Ascending aorta (tissue), 2 donors: ENCODE measurements at regions not wholly inside any gene's neighbourhood (a gene's known extent, or its start where the extent isn't known, plus 50 kb on each side); places are given as distances from the start of the nearest gene placed in this dataset.

Experiments used
- DNase-seq, 2 donors: peaks; one replicate each; pipeline ENCODE4 v3.0.0-alpha.2; 2019; ENCODE audit warnings: low spot score in 2 of 2
- H3K27ac ChIP-seq, 2 donors: fragments of 200-600 bp; sonication (generic); one replicate each; pipeline ENCODE4 v1.5.1; 2016 to 2017; ENCODE audit warnings: mild to moderate bottlenecking in 1 of 2
- H3K27me3 ChIP-seq: fragments of 200-600 bp; sonication (generic); one replicate; pipeline ENCODE4 v1.5.1; 2017
- H3K36me3 ChIP-seq, 2 donors: fragments of 200-600 bp; sonication (generic); one replicate each; pipeline ENCODE4 v1.5.1; 2016
- H3K4me1 ChIP-seq, 2 donors: fragments of 200-600 bp; sonication (generic); one replicate each; pipeline ENCODE4 v1.5.1; 2016 to 2017; ENCODE audit warnings: mild to moderate bottlenecking in 1 of 2
- H3K4me3 ChIP-seq, 2 donors: fragments of 200-600 bp; sonication (generic); one replicate each; pipeline ENCODE4 v1.5.1; 2016 to 2017; ENCODE audit warnings: mild to moderate bottlenecking in 1 of 2
- H3K9me3 ChIP-seq, 2 donors: fragments of 200-600 bp; sonication (generic); one replicate each; pipeline ENCODE4 v1.5.1; 2016
- intact Hi-C: fragments of 100-400 bp; cut with DNase I; formaldehyde crosslinking; loops from one replicate; pipeline ENCODE4 v1.15.1; 2023
- TF ChIP-seq, protein P1 (sequence below), 3 experiments: fragments of 200-600 bp in 2 of 3; fragments of 450-650 bp in 1 of 3; sonication (generic) in 2 of 3; IDR thresholded peaks; one replicate each; pipeline ENCODE4 v1.5.1; 2016 to 2019; ENCODE audit warnings: antibody characterized with exemption in 3 of 3, mild to moderate bottlenecking in 1 of 3, moderate library complexity in 1 of 3

DNA sequence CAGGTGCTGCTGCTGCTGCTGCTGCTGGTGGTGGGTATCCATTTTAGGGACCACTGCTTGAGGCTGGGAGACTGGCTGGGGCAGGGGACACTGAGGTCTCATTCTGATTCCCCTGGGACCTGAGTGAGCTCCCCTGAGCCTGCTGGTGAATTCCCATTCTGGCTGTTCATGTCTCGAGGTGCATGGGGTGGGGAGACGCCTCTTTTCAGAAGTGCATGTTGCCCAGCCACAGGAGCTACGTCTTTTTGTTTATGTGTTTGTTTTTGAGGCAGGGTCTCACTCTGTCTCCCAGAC lies 133.4 kb downstream of the RHOU start:
- no peak overlapping the region for H3K4me3 ChIP-seq

DNA sequence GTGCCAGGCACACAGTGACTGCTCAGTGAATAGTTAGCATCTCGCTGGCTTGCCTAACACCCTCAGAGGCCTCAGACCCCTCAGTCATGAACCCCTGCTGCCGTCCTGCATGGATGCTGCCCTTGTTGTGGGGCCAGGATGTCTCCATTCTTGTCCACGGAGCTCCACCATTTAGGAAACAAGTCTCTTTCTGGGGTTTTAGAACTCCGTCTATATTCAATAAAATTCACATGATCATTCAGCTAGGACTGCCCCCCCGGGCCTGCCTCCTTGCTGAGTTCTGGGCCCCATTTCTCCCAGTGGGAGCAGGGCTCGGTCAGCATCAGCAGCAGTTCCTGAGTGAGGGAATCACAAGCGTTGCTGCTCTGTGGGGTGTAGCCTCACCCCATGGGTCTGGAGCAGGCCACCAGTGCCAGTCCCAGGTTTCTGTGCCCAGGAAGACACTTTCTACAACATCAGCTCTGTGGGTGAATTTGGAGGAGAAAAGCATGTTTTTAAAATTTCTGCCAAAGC lies 134.1 kb downstream of the RHOU start:
- intact Hi-C loops, result no loop called here
- H3K36me3 ChIP-seq, result no peaks in the 10 kb centered on the region
- TF ChIP-seq, protein P1, sequence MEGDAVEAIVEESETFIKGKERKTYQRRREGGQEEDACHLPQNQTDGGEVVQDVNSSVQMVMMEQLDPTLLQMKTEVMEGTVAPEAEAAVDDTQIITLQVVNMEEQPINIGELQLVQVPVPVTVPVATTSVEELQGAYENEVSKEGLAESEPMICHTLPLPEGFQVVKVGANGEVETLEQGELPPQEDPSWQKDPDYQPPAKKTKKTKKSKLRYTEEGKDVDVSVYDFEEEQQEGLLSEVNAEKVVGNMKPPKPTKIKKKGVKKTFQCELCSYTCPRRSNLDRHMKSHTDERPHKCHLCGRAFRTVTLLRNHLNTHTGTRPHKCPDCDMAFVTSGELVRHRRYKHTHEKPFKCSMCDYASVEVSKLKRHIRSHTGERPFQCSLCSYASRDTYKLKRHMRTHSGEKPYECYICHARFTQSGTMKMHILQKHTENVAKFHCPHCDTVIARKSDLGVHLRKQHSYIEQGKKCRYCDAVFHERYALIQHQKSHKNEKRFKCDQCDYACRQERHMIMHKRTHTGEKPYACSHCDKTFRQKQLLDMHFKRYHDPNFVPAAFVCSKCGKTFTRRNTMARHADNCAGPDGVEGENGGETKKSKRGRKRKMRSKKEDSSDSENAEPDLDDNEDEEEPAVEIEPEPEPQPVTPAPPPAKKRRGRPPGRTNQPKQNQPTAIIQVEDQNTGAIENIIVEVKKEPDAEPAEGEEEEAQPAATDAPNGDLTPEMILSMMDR (IDR thresholded peaks at IDR 0.05), result no peak

More for the DNA sequence above, 133.4 kb downstream of the RHOU start:
- TF ChIP-seq, protein P1 (IDR thresholded peaks at IDR 0.05), result no peak
- H3K27me3 ChIP-seq, result no peaks in the 10 kb centered on the region
- no peak for DNase-seq
- no peaks in the 10 kb centered on the region for H3K9me3 ChIP-seq
- H3K36me3 ChIP-seq, result no peaks in the 10 kb centered on the region
- intact Hi-C loops, result no loop called here
- no peaks in the 10 kb centered on the region for H3K4me1 ChIP-seq
- H3K27ac ChIP-seq, result no peak overlapping the region

DNA sequence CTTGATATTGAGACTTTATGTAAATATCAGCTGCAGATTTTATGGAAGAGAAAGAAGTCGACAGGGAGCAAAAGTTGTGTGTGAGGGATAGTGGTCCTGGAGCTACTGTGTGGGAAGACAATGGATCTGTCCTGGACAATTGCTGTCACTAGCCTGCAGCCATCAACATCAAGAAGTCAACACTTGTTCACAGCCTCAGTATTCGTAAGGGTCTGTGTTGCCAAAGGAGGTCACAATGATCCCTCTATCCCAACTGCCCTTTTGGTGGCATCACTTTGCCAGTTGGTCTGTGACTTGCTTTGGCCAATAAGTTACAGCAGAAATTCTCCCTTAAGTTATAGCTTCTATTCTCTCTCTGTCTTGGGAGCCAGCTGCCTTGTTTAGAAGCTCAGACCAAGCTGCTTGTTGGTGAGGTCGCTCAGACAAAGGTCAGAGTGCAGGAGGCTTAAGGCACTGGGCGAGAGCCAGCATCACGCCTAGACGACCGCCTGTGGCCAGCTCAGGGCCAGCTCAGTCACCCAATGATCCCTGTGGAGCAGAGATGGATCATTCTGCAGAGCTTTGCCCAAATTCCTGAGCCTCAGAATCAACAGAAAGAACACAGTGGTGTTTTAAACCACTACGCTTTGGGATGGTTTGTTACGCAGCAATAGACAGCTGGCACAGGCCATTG lies 134.9 kb downstream of the RHOU start:
- H3K4me1 ChIP-seq, result no peaks in the 10 kb centered on the region
- no peaks in the 10 kb centered on the region for H3K9me3 ChIP-seq
- TF ChIP-seq, protein P1 (IDR thresholded peaks at IDR 0.05), result no peak
- no peaks in the 10 kb centered on the region for H3K27me3 ChIP-seq
- no peak overlapping the region for H3K4me3 ChIP-seq
- intact Hi-C loops, result no loop called here
- no peak for DNase-seq
- no peak overlapping the region for H3K27ac ChIP-seq
- no peaks in the 10 kb centered on the region for H3K36me3 ChIP-seq

More for the DNA sequence above, 134.1 kb downstream of the RHOU start:
- Histone ChIP-seq H3K4me1 (no peaks in the 10 kb centered on the region), H3K27me3 (no peaks in the 10 kb centered on the region), H3K27ac (no peak overlapping the region), H3K9me3 (no peaks in the 10 kb centered on the region), H3K4me3 (no peak overlapping the region)
- no peak for DNase-seq

DNA sequence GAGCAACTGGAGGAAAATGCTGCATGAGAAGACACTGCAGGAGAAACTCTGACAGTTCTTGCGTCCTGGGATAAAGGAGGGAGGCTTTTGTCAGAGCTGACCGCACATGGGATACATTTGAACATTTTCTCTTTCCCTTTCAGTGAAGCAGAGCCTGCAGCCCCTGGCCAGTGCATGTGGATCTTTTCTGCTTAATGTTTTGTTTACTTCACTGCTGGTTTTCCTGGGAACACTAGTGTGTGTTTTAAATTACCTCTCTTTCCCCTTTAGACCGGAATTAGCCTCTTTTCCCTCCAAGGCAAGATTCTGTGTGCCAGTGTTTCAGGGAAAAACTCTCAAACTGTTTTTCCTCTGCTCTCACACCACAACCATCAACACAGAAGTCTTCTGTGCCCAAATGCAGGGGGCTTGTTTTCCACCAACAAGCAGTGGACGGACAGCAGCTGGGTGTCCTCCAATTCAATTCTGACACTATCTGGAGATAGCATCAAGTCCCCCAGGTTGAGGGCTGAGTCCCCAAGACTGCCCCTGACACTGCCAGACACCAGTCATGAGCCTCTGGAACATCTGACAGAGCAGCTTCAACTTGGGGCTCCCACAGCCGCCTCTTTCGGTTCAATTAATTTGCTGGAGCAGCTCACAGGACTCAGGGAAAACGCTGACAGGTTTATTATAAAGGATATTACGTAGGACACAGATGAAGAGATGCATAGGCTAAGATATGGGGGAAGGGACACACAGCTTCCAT lies 136.2 kb downstream of the RHOU start:
- H3K27me3 ChIP-seq, result no peaks in the 10 kb centered on the region
- intact Hi-C loops, result no loop called here
- no peak overlapping the region for H3K4me3 ChIP-seq
- TF ChIP-seq, protein P1 (IDR thresholded peaks at IDR 0.05), result no peak
- H3K36me3 ChIP-seq, result no peaks in the 10 kb centered on the region
- no peak overlapping the region for H3K27ac ChIP-seq
- DNase-seq, result no peak
- no peaks in the 10 kb centered on the region for H3K4me1 ChIP-seq
- H3K9me3 ChIP-seq, result no peaks in the 10 kb centered on the region

DNA sequence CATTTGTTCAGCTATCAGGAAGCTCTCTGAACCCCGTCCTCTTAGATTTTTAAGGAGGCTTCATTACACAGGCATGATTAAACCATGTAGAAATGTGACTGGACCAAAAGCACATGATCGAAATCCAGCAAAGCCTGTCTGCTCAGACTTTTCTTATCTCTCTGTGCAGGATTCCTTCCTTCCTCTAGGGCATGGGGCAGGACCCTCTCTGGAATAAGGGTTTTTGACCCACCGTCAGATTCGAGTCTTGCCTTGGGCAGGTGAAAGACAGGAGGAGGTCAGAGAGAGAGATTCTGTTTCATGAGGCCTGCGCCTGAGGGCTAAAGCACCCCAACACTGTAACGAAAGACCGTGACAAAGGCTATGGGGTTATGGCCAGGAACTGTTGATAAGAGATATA lies 136.8 kb downstream of the RHOU start:
- H3K4me1 ChIP-seq, result no peaks in the 10 kb centered on the region
- H3K9me3 ChIP-seq, result no peaks in the 10 kb centered on the region
- H3K4me3 ChIP-seq, result no peak overlapping the region
- no peak overlapping the region for H3K27ac ChIP-seq
- H3K36me3 ChIP-seq, result no peaks in the 10 kb centered on the region
- no peaks in the 10 kb centered on the region for H3K27me3 ChIP-seq
- intact Hi-C loops, result no loop called here
- TF ChIP-seq, protein P1 (IDR thresholded peaks at IDR 0.05), result no peak
- no peak for DNase-seq
